ENCODE measurements at regions not wholly inside any gene's neighbourhood (a gene's known extent, or its start where the extent isn't known, plus 50 kb on each side); places are given as distances from the start of the nearest gene placed in this dataset.

DNA sequence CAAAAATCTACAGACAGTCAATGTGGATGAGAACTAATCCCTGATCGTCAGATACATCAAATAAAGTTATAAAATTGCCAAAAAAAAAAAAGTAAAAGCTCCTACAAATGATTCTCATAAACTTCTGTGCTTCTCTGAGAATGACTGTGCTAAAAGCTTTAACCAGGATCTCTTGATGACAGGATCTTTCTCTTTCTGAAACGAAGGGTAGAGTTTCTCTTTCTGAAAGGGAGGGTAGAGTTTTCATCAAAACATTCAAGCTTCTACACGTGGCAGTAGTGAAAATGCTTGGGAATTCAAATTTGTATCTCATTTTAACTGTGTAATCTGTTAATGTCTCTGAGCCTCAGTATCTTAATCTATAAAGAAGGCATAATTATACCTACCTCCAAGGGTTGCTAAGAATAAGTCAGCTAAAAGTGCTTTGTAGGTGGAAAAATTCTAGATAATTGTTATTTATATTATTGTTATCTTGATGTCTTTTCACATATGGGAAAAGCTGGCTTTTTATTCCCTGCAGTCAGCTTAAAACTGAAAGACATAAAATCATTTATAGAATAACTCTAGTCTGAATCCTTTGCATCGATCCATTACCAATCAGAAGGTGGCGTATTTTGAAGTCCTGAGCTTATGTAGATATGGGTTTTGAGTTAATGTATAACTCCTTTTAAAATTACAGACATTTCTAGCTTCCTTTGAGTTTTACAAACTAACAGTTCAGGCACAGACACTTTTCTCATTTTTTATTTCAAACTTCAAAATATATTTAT lies 157.4 kb downstream of the DACT1 start:
- Histone ChIP-seq H3K9me3 (ENCODE audit: low read length) (no peaks in the 10 kb centered on the region), H2AFZ (ENCODE audit: low read length) (no peak overlapping the region), H4K20me1 (ENCODE audit: insufficient read depth, low read depth, low read length) (no peaks in the 10 kb centered on the region), H3K9ac (ENCODE audit: low read length) (no peak overlapping the region), H3K9me2 (replicated peaks; ENCODE audit: insufficient read depth, low read length) (no peaks in the 10 kb centered on the region), H3K4me1 (ENCODE audit: low read length) (no peaks in the 10 kb centered on the region), H3K36me3 (ENCODE audit: insufficient read depth, low read length) (no peaks in the 10 kb centered on the region), H3K27me3 (ENCODE audit: low read length) (no peaks in the 10 kb centered on the region), H3K4me3 (ENCODE audit: low read length) (no peak overlapping the region), H3K79me2 (ENCODE audit: low read length) (no peaks in the 10 kb centered on the region), H3K27ac (ENCODE audit: low read length) (no peak overlapping the region), H3K4me2 (ENCODE audit: low read depth, low read length, poor library complexity, severe bottlenecking) (no peak overlapping the region)
- DNase-seq = no peak

DNA sequence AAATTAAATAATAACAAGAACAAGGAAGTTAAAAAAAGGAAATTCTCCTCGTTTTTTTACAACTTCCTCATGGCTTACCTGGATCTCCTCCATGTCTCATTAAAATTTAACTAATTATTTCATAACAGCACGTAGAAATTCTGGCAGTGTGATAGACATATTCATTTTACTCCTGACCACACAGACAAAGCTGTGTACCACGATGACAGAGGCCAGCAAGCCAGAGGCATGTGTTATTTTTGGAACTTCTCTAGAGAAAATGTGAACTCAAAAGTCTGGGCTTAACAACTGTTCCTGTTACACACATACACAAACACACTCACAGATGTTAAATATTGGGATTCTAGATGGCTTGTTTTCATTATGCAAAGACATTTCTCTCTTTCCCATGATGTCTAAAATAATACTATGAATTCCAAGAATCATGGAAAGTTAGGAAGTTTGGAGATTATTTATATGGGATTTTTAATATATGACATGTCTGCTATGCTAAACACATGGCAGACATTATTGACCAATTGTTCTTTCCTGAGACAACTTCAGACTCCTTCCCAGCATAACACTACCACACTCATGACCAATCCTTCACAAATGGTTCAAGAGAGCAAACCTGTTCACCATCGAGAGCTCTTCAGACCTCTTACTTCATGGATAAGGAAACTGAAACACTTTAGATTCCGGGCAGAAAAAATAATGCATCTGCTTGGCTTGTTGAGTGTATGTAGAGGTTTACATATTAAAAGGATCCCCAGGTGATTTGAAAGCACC lies 158.7 kb downstream of the DACT1 start:
- no peaks in the 10 kb centered on the region for H3K4me1 ChIP-seq (ENCODE audit: low read length)
- H3K36me3 ChIP-seq (ENCODE audit: insufficient read depth, low read length) = no peaks in the 10 kb centered on the region
- H4K20me1 ChIP-seq (ENCODE audit: insufficient read depth, low read depth, low read length) = no peaks in the 10 kb centered on the region
- no peak for DNase-seq
- no peaks in the 10 kb centered on the region for H3K79me2 ChIP-seq (ENCODE audit: low read length)
- H3K4me2 ChIP-seq (ENCODE audit: low read depth, low read length, poor library complexity, severe bottlenecking) = no peak overlapping the region
- H3K27ac ChIP-seq (ENCODE audit: low read length) = no peak overlapping the region
- H3K4me3 ChIP-seq (ENCODE audit: low read length) = no peak overlapping the region
- H3K9me3 ChIP-seq (ENCODE audit: low read length) = no peaks in the 10 kb centered on the region
- no peaks in the 10 kb centered on the region for H3K9me2 ChIP-seq (replicated peaks; ENCODE audit: insufficient read depth, low read length)
- no peak overlapping the region for H2AFZ ChIP-seq (ENCODE audit: low read length)
- H3K9ac ChIP-seq (ENCODE audit: low read length) = no peak overlapping the region
- no peaks in the 10 kb centered on the region for H3K27me3 ChIP-seq (ENCODE audit: low read length)

DNA sequence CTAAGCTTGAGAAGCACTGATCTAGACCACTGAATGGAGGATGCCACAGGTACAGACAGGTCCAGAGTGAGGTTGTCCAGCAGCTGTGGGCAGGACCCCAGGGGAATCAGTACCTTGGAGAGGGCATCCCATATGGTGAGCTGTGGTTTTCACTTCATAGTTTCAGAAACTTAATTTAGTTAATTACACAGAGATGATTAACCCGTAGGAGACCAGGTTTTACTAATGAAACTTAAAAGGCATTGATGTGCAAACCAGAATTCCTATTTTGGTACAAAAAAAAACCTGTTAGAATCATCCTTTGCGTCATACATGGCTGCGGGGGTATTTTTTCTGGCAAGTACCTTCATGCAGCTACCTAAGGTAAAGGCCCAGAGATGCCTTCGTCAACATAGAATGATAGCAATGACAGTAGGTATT lies 159.3 kb downstream of the DACT1 start:
- Histone ChIP-seq H3K9me2 (replicated peaks; ENCODE audit: insufficient read depth, low read length) (no peaks in the 10 kb centered on the region), H3K79me2 (ENCODE audit: low read length) (no peaks in the 10 kb centered on the region), H3K4me1 (ENCODE audit: low read length) (no peaks in the 10 kb centered on the region), H3K27ac (ENCODE audit: low read length) (no peak overlapping the region), H3K4me3 (ENCODE audit: low read length) (no peak overlapping the region), H3K9me3 (ENCODE audit: low read length) (no peaks in the 10 kb centered on the region), H4K20me1 (ENCODE audit: insufficient read depth, low read depth, low read length) (no peaks in the 10 kb centered on the region), H3K9ac (ENCODE audit: low read length) (no peak overlapping the region), H3K27me3 (ENCODE audit: low read length) (no peaks in the 10 kb centered on the region), H3K36me3 (ENCODE audit: insufficient read depth, low read length) (no peaks in the 10 kb centered on the region), H2AFZ (ENCODE audit: low read length) (no peak overlapping the region), H3K4me2 (ENCODE audit: low read depth, low read length, poor library complexity, severe bottlenecking) (no peak overlapping the region)
- no peak for DNase-seq

DNA sequence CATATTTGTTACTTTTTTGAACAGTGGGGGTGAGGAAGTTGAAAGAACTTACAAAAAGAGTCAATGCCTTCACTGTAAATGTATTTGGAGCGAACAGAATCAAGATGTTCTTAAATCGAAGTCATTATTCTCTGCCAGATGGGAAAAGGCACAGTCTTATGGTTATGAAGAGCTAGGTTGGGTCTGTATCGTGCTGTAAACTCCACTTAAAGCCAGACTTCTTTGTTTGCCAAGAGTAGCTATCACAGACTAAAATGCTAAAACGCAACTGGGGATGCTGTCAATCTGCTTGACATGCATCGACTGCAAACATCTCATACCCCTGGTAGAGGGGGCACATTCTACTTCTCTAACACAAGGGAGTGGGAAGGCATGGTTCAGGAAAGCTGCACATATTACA lies 160.4 kb downstream of the DACT1 start:
- Histone ChIP-seq H3K9me3 (ENCODE audit: low read length) (no peaks in the 10 kb centered on the region), H3K4me2 (ENCODE audit: low read depth, low read length, poor library complexity, severe bottlenecking) (no peak overlapping the region), H3K4me1 (ENCODE audit: low read length) (no peaks in the 10 kb centered on the region), H3K79me2 (ENCODE audit: low read length) (no peaks in the 10 kb centered on the region), H3K27ac (ENCODE audit: low read length) (no peak overlapping the region), H3K9me2 (replicated peaks; ENCODE audit: insufficient read depth, low read length) (no peaks in the 10 kb centered on the region), H3K4me3 (ENCODE audit: low read length) (no peak overlapping the region), H4K20me1 (ENCODE audit: insufficient read depth, low read depth, low read length) (no peaks in the 10 kb centered on the region), H3K36me3 (ENCODE audit: insufficient read depth, low read length) (no peaks in the 10 kb centered on the region), H3K9ac (ENCODE audit: low read length) (no peak overlapping the region), H2AFZ (ENCODE audit: low read length) (no peak overlapping the region), H3K27me3 (ENCODE audit: low read length) (no peaks in the 10 kb centered on the region)
- DNase-seq = no peak

DNA sequence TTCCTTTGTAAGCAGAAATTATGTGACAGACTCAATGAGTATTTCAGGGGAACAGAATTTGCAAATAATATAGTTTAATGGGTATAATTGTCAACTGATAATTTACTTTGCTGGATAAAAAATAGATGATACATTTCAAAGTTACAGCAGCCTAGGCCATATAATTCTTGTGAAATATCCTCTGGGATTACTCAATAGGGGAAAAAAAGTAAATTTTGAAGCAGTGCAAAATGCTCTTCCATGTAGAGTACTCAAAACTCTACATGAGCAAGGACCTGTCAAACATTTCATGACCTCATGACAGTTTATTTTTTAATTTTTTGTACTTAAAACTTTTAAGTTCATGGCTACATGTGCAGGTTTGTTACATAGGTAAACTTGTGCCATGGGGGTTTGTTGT lies 163.3 kb downstream of the DACT1 start:
- Histone ChIP-seq H2AFZ (ENCODE audit: low read length) (no peak overlapping the region), H3K4me1 (ENCODE audit: low read length) (no peaks in the 10 kb centered on the region), H3K9ac (ENCODE audit: low read length) (no peak overlapping the region), H3K36me3 (ENCODE audit: insufficient read depth, low read length) (no peaks in the 10 kb centered on the region), H3K9me3 (ENCODE audit: low read length) (no peaks in the 10 kb centered on the region), H3K4me2 (ENCODE audit: low read depth, low read length, poor library complexity, severe bottlenecking) (no peak overlapping the region), H3K9me2 (replicated peaks; ENCODE audit: insufficient read depth, low read length) (no peaks in the 10 kb centered on the region), H3K27ac (ENCODE audit: low read length) (no peak overlapping the region), H3K4me3 (ENCODE audit: low read length) (no peak overlapping the region), H3K79me2 (ENCODE audit: low read length) (no peaks in the 10 kb centered on the region), H3K27me3 (ENCODE audit: low read length) (no peaks in the 10 kb centered on the region), H4K20me1 (ENCODE audit: insufficient read depth, low read depth, low read length) (no peaks in the 10 kb centered on the region)
- no peak for DNase-seq

DNA sequence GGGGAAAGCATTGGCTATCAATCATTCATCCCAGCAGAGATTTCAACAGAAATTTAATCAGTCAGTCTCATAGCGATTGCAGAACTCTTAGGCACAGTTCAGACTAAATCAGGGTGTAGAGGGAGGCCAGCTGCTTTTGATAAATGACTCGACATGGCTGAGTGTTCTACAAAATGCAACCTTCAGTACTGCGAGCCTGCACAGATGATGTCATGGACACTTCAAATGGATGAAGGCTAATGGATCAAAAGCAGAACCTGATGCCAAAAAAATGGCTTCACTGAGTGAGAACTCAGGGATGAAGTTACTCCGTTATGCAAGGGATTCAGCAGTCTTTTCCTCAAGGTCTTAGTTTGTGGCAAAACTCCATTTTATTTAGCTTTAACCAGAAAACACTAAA lies 167.3 kb downstream of the DACT1 start:
- Histone ChIP-seq H3K9me3 (ENCODE audit: low read length) (no peaks in the 10 kb centered on the region), H3K36me3 (ENCODE audit: insufficient read depth, low read length) (no peaks in the 10 kb centered on the region), H3K9me2 (replicated peaks; ENCODE audit: insufficient read depth, low read length) (no peaks in the 10 kb centered on the region), H3K4me2 (ENCODE audit: low read depth, low read length, poor library complexity, severe bottlenecking) (no peak overlapping the region), H3K9ac (ENCODE audit: low read length) (no peak overlapping the region), H2AFZ (ENCODE audit: low read length) (no peak overlapping the region), H3K4me3 (ENCODE audit: low read length) (no peak overlapping the region), H3K4me1 (ENCODE audit: low read length) (no peaks in the 10 kb centered on the region), H3K27me3 (ENCODE audit: low read length) (peaks cover 2% of the 10 kb centered on the region; the same call in 1 of the 2 replicates), H3K79me2 (ENCODE audit: low read length) (no peaks in the 10 kb centered on the region), H4K20me1 (ENCODE audit: insufficient read depth, low read depth, low read length) (no peaks in the 10 kb centered on the region), H3K27ac (ENCODE audit: low read length) (no peak overlapping the region)
- DNase-seq = no peak

DNA sequence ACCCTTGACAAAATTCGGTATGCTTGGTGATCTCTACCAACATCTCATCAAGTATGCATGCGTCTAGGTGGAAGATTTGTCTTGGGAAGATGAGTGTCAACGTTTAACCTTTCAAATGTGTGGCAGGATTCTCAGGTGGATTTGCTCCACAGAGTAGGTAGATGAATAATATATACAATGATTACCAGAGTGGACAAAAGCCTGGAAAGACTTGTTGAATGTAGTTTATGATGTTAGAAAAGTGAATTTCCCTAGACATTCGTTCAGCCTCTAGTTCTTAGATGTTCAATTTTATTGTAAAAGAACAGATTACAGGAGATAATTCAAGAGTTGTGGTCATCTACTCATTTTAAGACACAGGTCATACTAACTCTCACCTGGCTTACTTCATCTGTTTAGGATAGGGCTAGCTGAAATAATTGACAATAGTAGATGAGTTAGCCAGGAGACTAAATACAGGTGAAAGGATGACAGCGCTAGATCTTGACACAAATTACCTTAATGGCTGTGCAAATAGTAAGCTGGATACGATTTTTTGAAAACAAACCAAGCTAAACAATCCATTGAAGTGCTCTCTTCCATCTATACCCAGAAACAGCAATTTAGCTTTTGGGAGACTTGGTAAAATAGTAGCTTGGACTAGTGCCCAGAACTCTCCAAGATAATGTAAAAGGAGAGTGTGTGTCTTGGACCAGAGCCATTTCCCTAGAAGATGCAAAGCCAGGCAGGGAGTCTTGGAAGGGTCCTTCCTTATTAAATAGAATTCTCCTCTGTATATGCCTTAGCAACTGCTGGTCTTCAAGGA lies 168.0 kb downstream of the DACT1 start:
- no peaks in the 10 kb centered on the region for H3K79me2 ChIP-seq (ENCODE audit: low read length)
- no peak overlapping the region for H3K27ac ChIP-seq (ENCODE audit: low read length)
- H2AFZ ChIP-seq (ENCODE audit: low read length) = no peak overlapping the region
- H3K36me3 ChIP-seq (ENCODE audit: insufficient read depth, low read length) = no peaks in the 10 kb centered on the region
- no peak for DNase-seq
- H3K4me1 ChIP-seq (ENCODE audit: low read length) = no peaks in the 10 kb centered on the region
- H3K4me3 ChIP-seq (ENCODE audit: low read length) = no peak overlapping the region
- no peak overlapping the region for H3K9ac ChIP-seq (ENCODE audit: low read length)
- H3K27me3 ChIP-seq (ENCODE audit: low read length) = peaks cover 2% of the 10 kb centered on the region; the same call in 1 of the 2 replicates
- H3K9me3 ChIP-seq (ENCODE audit: low read length) = no peaks in the 10 kb centered on the region
- no peaks in the 10 kb centered on the region for H3K9me2 ChIP-seq (replicated peaks; ENCODE audit: insufficient read depth, low read length)
- no peak overlapping the region for H3K4me2 ChIP-seq (ENCODE audit: low read depth, low read length, poor library complexity, severe bottlenecking)
- no peaks in the 10 kb centered on the region for H4K20me1 ChIP-seq (ENCODE audit: insufficient read depth, low read depth, low read length)

DNA sequence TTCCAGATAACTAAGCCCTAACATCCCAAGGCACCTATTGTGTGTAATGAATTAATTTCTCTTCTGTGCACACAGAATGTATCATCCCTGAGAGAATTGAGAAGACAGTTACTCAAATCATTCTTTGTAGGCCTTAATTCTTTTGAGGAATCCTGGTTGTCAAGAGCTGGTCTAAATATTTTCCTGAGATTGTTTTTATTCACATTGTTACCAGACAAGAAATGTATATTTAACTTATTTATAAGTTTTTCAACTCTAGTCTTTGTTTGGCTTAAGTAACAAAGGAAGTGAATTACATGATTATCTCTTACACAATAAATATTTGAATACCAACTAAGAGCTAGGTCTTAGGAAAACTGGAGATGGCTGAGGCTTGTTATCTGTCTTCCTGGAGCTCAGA lies 169.4 kb downstream of the DACT1 start:
- no peak overlapping the region for H3K9ac ChIP-seq (ENCODE audit: low read length)
- no peak for DNase-seq
- H3K27ac ChIP-seq (ENCODE audit: low read length) = no peak overlapping the region
- no peaks in the 10 kb centered on the region for H3K4me1 ChIP-seq (ENCODE audit: low read length)
- no peak overlapping the region for H2AFZ ChIP-seq (ENCODE audit: low read length)
- no peaks in the 10 kb centered on the region for H3K9me3 ChIP-seq (ENCODE audit: low read length)
- no peaks in the 10 kb centered on the region for H4K20me1 ChIP-seq (ENCODE audit: insufficient read depth, low read depth, low read length)
- H3K79me2 ChIP-seq (ENCODE audit: low read length) = no peaks in the 10 kb centered on the region
- H3K4me3 ChIP-seq (ENCODE audit: low read length) = no peak overlapping the region
- H3K4me2 ChIP-seq (ENCODE audit: low read depth, low read length, poor library complexity, severe bottlenecking) = no peak overlapping the region
- H3K27me3 ChIP-seq (ENCODE audit: low read length) = peaks cover 2% of the 10 kb centered on the region; the same call in 1 of the 2 replicates
- H3K9me2 ChIP-seq (replicated peaks; ENCODE audit: insufficient read depth, low read length) = no peaks in the 10 kb centered on the region
- H3K36me3 ChIP-seq (ENCODE audit: insufficient read depth, low read length) = no peaks in the 10 kb centered on the region

Data from Karpas-422 (cell line).